ENCODE measurements at regions not wholly inside any gene's neighbourhood (a gene's known extent, or its start where the extent isn't known, plus 50 kb on each side); places are given as distances from the start of the nearest gene placed in this dataset.

DNA sequence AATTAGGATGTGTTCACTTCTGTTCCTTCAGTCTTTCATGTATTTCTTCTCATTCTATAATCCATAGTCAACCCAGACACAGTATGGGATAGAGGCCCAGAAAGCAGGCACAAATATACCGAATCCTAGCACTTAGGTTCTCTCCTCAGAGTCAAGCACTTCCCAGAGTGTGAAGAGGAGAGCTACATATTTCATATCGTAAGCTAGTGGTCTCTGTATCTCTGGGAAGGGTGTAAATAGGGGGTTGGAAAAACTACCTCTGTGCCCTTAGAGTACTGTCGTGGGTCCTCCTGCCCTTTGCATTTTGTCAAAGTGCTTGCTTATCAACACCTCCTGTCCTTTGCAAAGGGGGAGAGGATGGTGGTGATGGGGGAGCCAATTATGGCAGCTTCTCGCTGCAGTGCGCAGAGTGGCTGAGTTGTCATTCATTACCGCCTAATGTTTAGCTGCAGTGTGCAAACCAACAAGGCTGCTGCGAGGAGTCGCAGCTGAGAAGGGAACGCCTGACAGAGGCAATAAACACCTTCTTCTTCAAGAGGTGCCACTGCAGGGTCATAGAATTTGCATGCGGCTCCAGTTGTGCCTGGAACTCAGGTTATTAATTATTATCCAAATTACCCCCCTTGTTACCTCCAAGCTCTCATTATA is 182.7 kb downstream of the NUF2 start:
- ChIA-PET POLR2A (no interaction called here), CTCF (no interaction called here)
- H3K27me3 Mint-ChIP-seq (ENCODE audit: low read depth), result no peaks in the 10 kb centered on the region
- no peak for ATAC-seq
- H3K36me3 Mint-ChIP-seq (ENCODE audit: low read depth), result no peaks in the 10 kb centered on the region
- no peaks in the 10 kb centered on the region for H3K9me3 Mint-ChIP-seq (ENCODE audit: insufficient read depth)
- no peak for DNase-seq
- H3K27ac Mint-ChIP-seq, result no peak overlapping the region
- no peaks in the 10 kb centered on the region for H3K4me1 Mint-ChIP-seq (ENCODE audit: low read depth)
- no peak overlapping the region for H3K4me3 Mint-ChIP-seq

DNA sequence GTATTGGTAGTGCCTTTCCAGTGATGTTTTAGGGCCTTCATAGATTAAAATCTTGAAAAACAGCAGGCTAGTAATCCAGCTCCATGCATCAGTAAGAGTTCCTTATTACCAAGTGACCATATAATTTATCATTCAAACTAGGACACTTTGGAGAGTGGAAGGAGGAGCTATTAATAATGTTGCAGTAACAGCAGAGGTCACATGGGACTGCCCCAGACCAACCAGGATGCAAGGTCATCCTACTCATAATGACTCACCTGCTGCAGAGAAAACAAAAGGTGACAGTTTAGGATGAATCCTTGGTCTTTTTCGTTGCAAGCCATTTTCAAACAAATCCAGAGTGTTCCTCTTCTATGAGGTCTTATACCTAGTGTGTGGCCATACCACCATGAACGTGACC is 187.4 kb downstream of the NUF2 start:
- ChIA-PET POLR2A (no interaction called here), CTCF (no interaction called here)
- Mint-ChIP-seq H3K36me3 (ENCODE audit: low read depth) (no peaks in the 10 kb centered on the region), H3K9me3 (ENCODE audit: insufficient read depth) (no peaks in the 10 kb centered on the region), H3K27ac (no peak overlapping the region), H3K4me1 (ENCODE audit: low read depth) (no peaks in the 10 kb centered on the region), H3K4me3 (no peak overlapping the region), H3K27me3 (ENCODE audit: low read depth) (no peaks in the 10 kb centered on the region)
- no peak for DNase-seq
- no peak for ATAC-seq

DNA sequence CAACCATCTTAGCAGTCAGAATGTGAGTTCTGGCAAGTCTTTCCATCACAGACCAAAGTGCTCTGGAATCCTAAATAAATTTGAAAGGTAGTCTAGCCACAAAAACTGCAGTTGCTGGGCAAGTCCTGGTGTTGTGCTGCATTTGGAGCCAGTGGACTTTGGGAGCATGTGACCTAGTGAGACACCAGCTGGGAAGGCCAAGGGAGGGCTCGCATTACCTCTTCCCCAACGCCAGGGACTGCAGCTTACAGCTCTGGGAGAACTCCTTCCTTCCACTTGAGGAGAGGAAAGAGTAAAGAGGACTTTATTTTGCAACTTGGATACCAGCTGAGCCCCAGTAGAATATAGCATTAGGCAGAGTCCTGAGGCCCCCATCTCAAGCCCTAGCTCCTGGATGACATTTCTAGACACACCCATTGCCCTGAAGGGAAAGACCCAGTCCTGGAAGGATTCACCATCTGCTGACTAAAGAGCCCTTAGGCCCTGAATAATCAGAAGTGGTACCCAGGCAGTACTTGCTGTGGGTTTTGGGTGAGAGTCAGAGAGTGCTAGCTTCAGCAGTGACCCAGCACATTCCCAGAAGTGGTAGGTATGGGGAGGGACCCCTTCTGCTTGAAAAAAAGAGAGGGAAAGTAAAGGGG is 190.7 kb downstream of the NUF2 start:
- no peaks in the 10 kb centered on the region for H3K27me3 Mint-ChIP-seq (ENCODE audit: low read depth)
- CTCF ChIA-PET, result no interaction called here
- H3K4me1 Mint-ChIP-seq (ENCODE audit: low read depth), result no peaks in the 10 kb centered on the region
- ATAC-seq (no peak), DNase-seq (no peak)
- POLR2A ChIA-PET, result no interaction called here
- H3K4me3 Mint-ChIP-seq, result no peak overlapping the region
- no peaks in the 10 kb centered on the region for H3K36me3 Mint-ChIP-seq (ENCODE audit: low read depth)
- no peaks in the 10 kb centered on the region for H3K9me3 Mint-ChIP-seq (ENCODE audit: insufficient read depth)
- no peak overlapping the region for H3K27ac Mint-ChIP-seq

DNA sequence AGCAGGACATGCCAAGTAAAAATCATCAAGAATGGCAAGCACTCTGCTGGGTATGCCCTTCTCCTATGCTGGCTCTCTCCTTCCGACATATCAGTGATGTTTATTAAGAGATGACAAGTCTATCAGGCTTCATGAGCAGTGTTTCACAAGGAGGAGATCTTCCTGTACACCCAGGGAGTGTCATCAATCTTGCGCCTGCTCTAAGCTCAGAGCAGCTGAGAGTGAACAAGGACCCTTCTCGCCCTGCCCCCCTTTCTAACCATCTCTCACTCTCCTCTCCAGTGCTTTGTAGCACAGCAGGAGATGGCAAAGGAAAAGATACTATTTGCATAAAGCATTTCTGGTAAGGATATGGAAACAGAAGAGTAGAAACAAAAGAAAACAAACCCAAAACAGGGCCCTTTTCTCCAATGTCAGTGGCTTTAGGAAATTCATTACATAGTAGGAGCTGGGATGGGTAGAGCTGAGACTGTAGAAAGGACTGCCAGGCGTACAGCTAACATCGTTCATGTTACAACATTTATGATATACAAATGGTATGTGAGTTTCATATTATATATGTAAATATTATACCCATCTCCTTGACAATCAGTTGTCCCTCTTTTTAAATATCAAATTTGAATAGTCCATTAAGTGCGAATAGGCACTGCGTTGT is 201.7 kb downstream of the NUF2 start:
- H3K27me3 Mint-ChIP-seq (ENCODE audit: low read depth), result no peaks in the 10 kb centered on the region
- H3K27ac Mint-ChIP-seq, result no peak overlapping the region
- H3K4me1 Mint-ChIP-seq (ENCODE audit: low read depth), result no peaks in the 10 kb centered on the region

DNA sequence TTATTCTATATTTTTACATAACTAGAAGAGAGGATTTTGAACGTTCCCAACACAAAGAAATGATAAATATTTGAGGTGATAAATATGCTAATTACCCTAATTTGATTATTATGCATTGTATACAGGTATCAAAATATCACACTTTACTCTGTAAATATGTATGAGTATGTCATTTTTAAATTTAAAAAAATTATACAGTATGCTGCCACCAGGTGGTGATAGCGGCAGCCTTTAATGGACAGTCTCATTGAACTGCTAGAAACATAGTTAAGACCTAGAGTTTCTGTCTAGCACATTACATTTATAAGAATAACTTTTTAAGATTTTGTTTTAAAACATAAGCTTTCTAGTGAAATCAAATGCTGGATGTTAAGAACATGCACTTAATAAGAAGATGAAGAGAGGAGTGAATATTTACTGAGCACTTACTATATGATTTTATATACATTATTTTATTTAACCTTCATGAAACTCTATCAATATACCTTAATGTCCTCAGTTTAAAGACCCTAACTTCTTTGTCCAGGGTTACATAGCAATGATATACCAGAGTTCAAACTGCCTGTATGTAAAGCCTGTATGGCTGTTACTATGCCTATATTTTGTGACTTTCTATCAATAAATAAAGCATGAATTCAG is 207.1 kb downstream of the NUF2 start:
- no peak for ATAC-seq
- Mint-ChIP-seq H3K27me3 (ENCODE audit: low read depth) (no peaks in the 10 kb centered on the region), H3K27ac (no peak overlapping the region), H3K4me3 (no peak overlapping the region), H3K36me3 (ENCODE audit: low read depth) (no peaks in the 10 kb centered on the region), H3K4me1 (ENCODE audit: low read depth) (no peaks in the 10 kb centered on the region), H3K9me3 (ENCODE audit: insufficient read depth) (no peaks in the 10 kb centered on the region)
- DNase-seq, result peak; percentile 34
- ChIA-PET CTCF (interaction anchor here (1.6 kb wide), 1 partner anchor 1258 kb away, joined by 7 read pairs; no protein-coding TSS in a partner anchor), POLR2A (no interaction called here)

More for the DNA sequence above, 201.7 kb downstream of the NUF2 start:
- Mint-ChIP-seq H3K4me3 (no peak overlapping the region), H3K36me3 (ENCODE audit: low read depth) (no peaks in the 10 kb centered on the region), H3K9me3 (ENCODE audit: insufficient read depth) (no peaks in the 10 kb centered on the region)
- CTCF ChIA-PET, result no interaction called here
- no peak for ATAC-seq
- DNase-seq, result no peak
- POLR2A ChIA-PET, result no interaction called here

DNA sequence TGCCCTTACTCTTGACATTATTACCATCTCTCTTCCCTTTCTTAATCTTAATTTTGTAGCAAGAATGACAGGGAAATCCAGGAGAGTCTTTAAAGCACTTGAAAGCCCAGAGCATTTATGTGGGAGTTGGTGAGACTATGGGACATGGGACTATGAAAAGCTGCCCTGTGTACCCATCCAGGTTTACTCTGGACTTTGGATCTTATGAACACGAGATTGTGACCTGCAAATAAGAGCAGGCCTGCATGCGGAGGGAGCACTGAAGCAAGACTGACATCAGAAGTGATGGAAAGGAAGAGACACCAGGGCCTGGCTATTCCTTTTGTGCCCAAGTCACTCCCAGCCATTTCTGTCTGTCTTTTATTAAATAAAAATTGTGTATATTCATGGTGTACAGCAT is 209.6 kb downstream of the NUF2 start:
- H3K27me3 Mint-ChIP-seq (ENCODE audit: low read depth), result no peaks in the 10 kb centered on the region
- no peaks in the 10 kb centered on the region for H3K9me3 Mint-ChIP-seq (ENCODE audit: insufficient read depth)
- ChIA-PET CTCF (no interaction called here), POLR2A (no interaction called here)
- H3K27ac Mint-ChIP-seq, result no peak overlapping the region
- no peak overlapping the region for H3K4me3 Mint-ChIP-seq
- H3K36me3 Mint-ChIP-seq (ENCODE audit: low read depth), result no peaks in the 10 kb centered on the region
- no peak for ATAC-seq
- no peak for DNase-seq
- no peaks in the 10 kb centered on the region for H3K4me1 Mint-ChIP-seq (ENCODE audit: low read depth)

DNA sequence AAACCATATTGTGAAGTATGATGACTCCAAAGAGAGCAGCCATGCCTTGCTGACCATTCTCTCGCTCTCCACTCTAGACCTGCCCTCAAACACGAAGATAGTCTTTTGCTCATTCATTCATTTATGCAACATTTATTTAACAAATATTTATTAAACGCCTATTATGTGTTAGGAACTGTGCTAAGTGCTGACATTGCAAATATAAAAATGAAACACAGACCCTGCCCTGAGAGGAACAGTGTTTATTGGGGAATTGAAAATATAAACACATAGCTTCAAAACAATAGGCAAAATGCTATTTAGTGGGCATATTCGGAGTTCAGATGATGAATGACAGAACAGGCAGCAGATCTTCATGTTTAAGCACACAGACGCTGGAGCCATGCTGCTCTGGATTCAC is 213.6 kb downstream of the NUF2 start:
- Mint-ChIP-seq H3K27ac (no peak overlapping the region), H3K4me3 (no peak overlapping the region), H3K9me3 (ENCODE audit: insufficient read depth) (no peaks in the 10 kb centered on the region), H3K27me3 (ENCODE audit: low read depth) (no peaks in the 10 kb centered on the region), H3K4me1 (ENCODE audit: low read depth) (no peaks in the 10 kb centered on the region), H3K36me3 (ENCODE audit: low read depth) (no peaks in the 10 kb centered on the region)
- POLR2A ChIA-PET, result no interaction called here
- CTCF ChIA-PET, result no interaction called here
- DNase-seq, result no peak
- ATAC-seq, result no peak

DNA sequence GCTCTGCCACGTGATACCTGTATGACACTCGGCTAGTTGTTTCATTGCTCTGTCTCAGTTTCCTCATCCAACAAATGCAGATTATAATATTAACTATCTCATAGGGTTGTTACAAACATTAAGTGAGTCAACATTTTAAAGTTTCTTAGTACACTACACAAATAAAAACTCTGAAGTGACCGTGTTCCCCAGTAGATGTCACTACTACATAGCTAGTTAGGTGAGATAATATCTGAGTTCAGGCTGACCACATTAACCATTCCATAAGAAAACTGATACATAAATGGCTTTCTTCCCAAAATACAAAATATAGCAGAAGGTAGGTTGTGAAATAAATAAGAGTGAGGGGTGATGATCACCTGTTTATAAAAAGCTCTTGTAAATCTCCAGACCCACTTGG is 214.1 kb downstream of the NUF2 start:
- Mint-ChIP-seq H3K4me1 (ENCODE audit: low read depth) (no peaks in the 10 kb centered on the region), H3K4me3 (no peak overlapping the region), H3K36me3 (ENCODE audit: low read depth) (no peaks in the 10 kb centered on the region), H3K9me3 (ENCODE audit: insufficient read depth) (no peaks in the 10 kb centered on the region), H3K27ac (no peak overlapping the region), H3K27me3 (ENCODE audit: low read depth) (no peaks in the 10 kb centered on the region)
- DNase-seq, result no peak
- CTCF ChIA-PET, result no interaction called here
- ATAC-seq, result no peak
- POLR2A ChIA-PET, result no interaction called here

DNA sequence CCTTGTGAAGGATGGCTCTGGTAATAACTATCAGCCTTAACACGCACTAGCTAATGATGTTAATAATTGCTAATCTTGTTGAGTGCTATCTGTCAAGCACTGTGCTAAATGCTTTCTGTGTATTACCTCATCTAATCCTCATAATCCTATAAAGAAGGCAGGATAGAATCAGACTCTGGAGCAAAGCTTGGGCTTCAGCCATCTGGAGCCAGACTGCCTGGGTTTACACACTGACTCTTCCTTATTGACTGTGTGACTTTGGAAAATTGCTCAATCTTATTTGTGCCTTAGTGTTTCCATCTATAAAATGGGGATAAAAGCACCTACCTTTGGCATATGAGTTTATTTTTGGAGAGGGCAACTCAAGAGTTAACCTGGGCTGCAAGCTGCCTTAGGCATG is 216.1 kb downstream of the NUF2 start:
- Mint-ChIP-seq H3K27me3 (ENCODE audit: low read depth) (no peaks in the 10 kb centered on the region), H3K4me1 (ENCODE audit: low read depth) (no peaks in the 10 kb centered on the region), H3K4me3 (no peak overlapping the region), H3K36me3 (ENCODE audit: low read depth) (no peaks in the 10 kb centered on the region), H3K27ac (no peak overlapping the region), H3K9me3 (ENCODE audit: insufficient read depth) (no peaks in the 10 kb centered on the region)
- ChIA-PET CTCF (no interaction called here), POLR2A (no interaction called here)
- ATAC-seq, result no peak
- DNase-seq, result no peak

DNA sequence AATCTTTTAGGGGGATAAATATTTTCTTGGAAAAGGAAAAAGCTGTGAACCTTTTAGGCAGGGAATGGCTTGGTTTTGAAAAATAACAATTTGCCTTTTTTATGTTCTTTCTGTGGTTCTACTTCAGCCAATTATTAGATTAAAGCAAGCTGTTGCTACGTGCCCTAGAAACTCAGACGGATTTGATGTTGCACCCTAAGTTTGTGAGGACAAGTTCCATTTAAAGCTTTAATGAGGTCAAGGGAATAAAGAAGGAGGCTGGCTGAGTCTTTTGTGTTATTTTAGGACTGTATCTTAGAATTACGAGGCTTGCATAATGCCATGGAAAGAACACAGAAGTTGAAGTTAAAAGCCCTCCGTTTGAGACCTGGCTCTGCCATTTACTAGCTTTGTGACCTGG is 216.9 kb downstream of the NUF2 start:
- ATAC-seq (no peak), DNase-seq (no peak)
- no peaks in the 10 kb centered on the region for H3K9me3 Mint-ChIP-seq (ENCODE audit: insufficient read depth)
- H3K36me3 Mint-ChIP-seq (ENCODE audit: low read depth), result no peaks in the 10 kb centered on the region
- no peak overlapping the region for H3K4me3 Mint-ChIP-seq
- CTCF ChIA-PET, result no interaction called here
- no peaks in the 10 kb centered on the region for H3K4me1 Mint-ChIP-seq (ENCODE audit: low read depth)
- POLR2A ChIA-PET, result no interaction called here
- H3K27me3 Mint-ChIP-seq (ENCODE audit: low read depth), result no peaks in the 10 kb centered on the region
- H3K27ac Mint-ChIP-seq, result no peak overlapping the region

DNA sequence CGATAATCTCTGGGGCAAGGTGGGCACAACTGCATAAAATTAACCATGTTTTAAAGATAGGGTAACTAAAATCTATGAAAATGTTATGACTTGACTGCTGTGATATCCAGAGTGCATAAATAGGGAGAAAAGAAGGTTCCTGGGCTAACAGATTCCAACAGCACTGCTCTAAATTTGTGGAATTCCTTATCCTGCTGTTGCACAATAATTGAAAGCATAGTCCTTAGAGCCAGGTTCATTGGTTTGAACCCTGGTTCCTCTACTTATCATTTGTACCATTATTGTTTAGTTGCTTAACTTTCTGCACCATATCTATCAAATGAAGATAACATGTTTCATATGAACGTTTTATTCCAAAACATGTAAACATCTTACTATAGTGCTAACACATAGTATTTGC is 219.0 kb downstream of the NUF2 start:
- Mint-ChIP-seq H3K4me1 (ENCODE audit: low read depth) (no peaks in the 10 kb centered on the region), H3K27ac (no peak overlapping the region), H3K27me3 (ENCODE audit: low read depth) (no peaks in the 10 kb centered on the region), H3K36me3 (ENCODE audit: low read depth) (no peaks in the 10 kb centered on the region), H3K4me3 (no peak overlapping the region), H3K9me3 (ENCODE audit: insufficient read depth) (no peaks in the 10 kb centered on the region)
- ATAC-seq, result no peak
- POLR2A ChIA-PET, result no interaction called here
- CTCF ChIA-PET, result no interaction called here
- no peak for DNase-seq

DNA sequence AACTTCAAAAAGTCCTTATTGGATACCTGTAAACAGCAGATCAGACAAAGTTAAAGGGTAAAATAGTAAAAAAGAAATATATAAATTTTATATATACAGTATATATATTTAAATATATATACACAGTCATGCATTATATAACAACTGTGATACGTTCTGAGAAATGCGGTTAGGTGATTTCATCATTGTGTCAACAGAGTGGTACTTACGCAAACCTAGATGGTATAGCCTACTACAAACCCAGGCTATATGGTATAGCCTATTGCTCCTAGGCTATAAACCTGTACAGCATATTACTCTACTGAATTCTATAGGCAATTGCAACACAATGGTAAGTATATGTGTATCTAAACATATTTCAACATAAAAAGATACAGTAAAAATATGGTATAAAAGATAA is 222.7 kb downstream of the NUF2 start:
- Mint-ChIP-seq H3K4me3 (no peak overlapping the region), H3K27ac (no peak overlapping the region), H3K9me3 (ENCODE audit: insufficient read depth) (no peaks in the 10 kb centered on the region), H3K27me3 (ENCODE audit: low read depth) (no peaks in the 10 kb centered on the region), H3K4me1 (ENCODE audit: low read depth) (no peaks in the 10 kb centered on the region), H3K36me3 (ENCODE audit: low read depth) (no peaks in the 10 kb centered on the region)
- no peak for ATAC-seq
- DNase-seq, result no peak
- CTCF ChIA-PET, result no interaction called here
- POLR2A ChIA-PET, result no interaction called here

Measured in activated CD8-positive, alpha-beta T cell treated with anti-CD3 and anti-CD28 coated beads, Interleukin-2, amount 10 ng/mL, durations not matched to agents 7 days and 5 days (primary cell).